ENCODE measurements at regions not wholly inside any gene's neighbourhood (a gene's known extent, or its start where the extent isn't known, plus 50 kb on each side); places are given as distances from the start of the nearest gene placed in this dataset.

GRCh38 chr12:61915420-61915819 is 344.8 kb upstream of the USP15 start:
- H3K9me3 ChIP-seq (replicated peaks; ENCODE audit: control insufficient read depth, insufficient read depth, low read depth, low read length) = no peaks in the 10 kb centered on the region
- H2AFZ ChIP-seq (ENCODE audit: low read depth, low read length) = no peak overlapping the region
- H3K36me3 ChIP-seq (ENCODE audit: control insufficient read depth, insufficient read depth, low read length) = no peaks in the 10 kb centered on the region
- CTCF ChIA-PET (ENCODE audit: low intra/inter-chr PET ratio) = no interaction called here
- H3K4me3 ChIP-seq = no peak overlapping the region
- FAIRE-seq (no peak), DNase-seq (ENCODE audit: extremely low read depth in 1 of 4, low spot score in 3 of 4) (no peak), ATAC-seq (no peak)
- H3K4me2 ChIP-seq (ENCODE audit: insufficient read depth, low read length) = no peak overlapping the region
- no peak overlapping the region for H3K9ac ChIP-seq (ENCODE audit: insufficient read depth in 1 of 2, low read depth in 2 of 2, low read length in 2 of 2)
- TF ChIP-seq NFIC (IDR thresholded peaks at IDR 0.05) (no peak), RBM39 (optimal IDR thresholded peaks at IDR 0.05; ENCODE audit: low read depth, low read length) (no peak), KLF6 (CRISPR knock-in tag; IDR thresholded peaks at IDR 0.05; ENCODE audit: borderline replicate concordance) (no peak), ELF4 (CRISPR knock-in tag; IDR thresholded peaks at IDR 0.05) (no peak), RBM25 (IDR thresholded peaks at IDR 0.05; ENCODE audit: low read depth, low read length, severe bottlenecking) (no peak), RAD21 (CRISPR knock-in tag; conservative IDR thresholded peaks at IDR 0.05 in 1 of 2, IDR thresholded peaks at IDR 0.05 in 1 of 2) (no peak), ZNF24 (IDR thresholded peaks at IDR 0.05) (no peak), SMARCA4 (IDR thresholded peaks at IDR 0.05) (no peak), RFX1 (IDR thresholded peaks at IDR 0.05) (no peak), NR2F6 (CRISPR knock-in tag; IDR thresholded peaks at IDR 0.05) (no peak), ZNF780A (CRISPR knock-in tag; IDR thresholded peaks at IDR 0.05) (no peak), MTA1 (IDR thresholded peaks at IDR 0.05; ENCODE audit: borderline replicate concordance) (no peak), KAT8 (IDR thresholded peaks at IDR 0.05; ENCODE audit: low read depth) (no peak), EZH2 (IDR thresholded peaks at IDR 0.05; ENCODE audit: borderline replicate concordance, low read depth, low read length) (no peak)
- TF ChIP-seq, protein P1, sequence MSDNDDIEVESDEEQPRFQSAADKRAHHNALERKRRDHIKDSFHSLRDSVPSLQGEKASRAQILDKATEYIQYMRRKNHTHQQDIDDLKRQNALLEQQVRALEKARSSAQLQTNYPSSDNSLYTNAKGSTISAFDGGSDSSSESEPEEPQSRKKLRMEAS (CRISPR knock-in tag; IDR thresholded peaks at IDR 0.05) = no peak
- TF ChIP-seq, protein P2, sequence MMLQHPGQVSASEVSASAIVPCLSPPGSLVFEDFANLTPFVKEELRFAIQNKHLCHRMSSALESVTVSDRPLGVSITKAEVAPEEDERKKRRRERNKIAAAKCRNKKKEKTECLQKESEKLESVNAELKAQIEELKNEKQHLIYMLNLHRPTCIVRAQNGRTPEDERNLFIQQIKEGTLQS (IDR thresholded peaks at IDR 0.05) = no peak
- TF ChIP-seq, protein P2 (CRISPR knock-in tag; conservative IDR thresholded peaks at IDR 0.05) = no peak
- TF ChIP-seq, protein P3, sequence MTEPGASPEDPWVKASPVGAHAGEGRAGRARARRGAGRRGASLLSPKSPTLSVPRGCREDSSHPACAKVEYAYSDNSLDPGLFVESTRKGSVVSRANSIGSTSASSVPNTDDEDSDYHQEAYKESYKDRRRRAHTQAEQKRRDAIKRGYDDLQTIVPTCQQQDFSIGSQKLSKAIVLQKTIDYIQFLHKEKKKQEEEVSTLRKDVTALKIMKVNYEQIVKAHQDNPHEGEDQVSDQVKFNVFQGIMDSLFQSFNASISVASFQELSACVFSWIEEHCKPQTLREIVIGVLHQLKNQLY (CRISPR knock-in tag; conservative IDR thresholded peaks at IDR 0.05) = no peak
- H3K4me1 ChIP-seq (replicated peaks in 1 of 2; ENCODE audit: control insufficient read depth in 2 of 2, insufficient read depth in 2 of 2, low read length in 2 of 2) = no peaks in the 10 kb centered on the region
- no peaks in the 10 kb centered on the region for H4K20me1 ChIP-seq (replicated peaks; ENCODE audit: control insufficient read depth, insufficient read depth, low read length)
- POLR2A ChIA-PET = interaction anchor here (0.6 kb wide), 1 partner anchor 70 kb away, joined by 3 read pairs; no protein-coding TSS in a partner anchor
- H3K27me3 ChIP-seq (ENCODE audit: control insufficient read depth in 2 of 2, insufficient read depth in 2 of 2, low read length in 2 of 2) = no peaks in the 10 kb centered on the region
- no peaks in the 10 kb centered on the region for H3K79me2 ChIP-seq (ENCODE audit: control insufficient read depth, insufficient read depth, low read length)
- in situ Hi-C loops (cut with MboI) = no loop called here
- no peaks in the 10 kb centered on the region for H3K9me1 ChIP-seq (ENCODE audit: control insufficient read depth, insufficient read depth, low read length)
- no TSS peak for BruUV-seq (replicated peaks)
- intact Hi-C loops (cut with micrococcal nuclease) = no loop called here
- H3K27ac ChIP-seq (ENCODE audit: extremely low read depth, low read depth, low read length) = no peak overlapping the region
- WGBS (ENCODE audit: insufficient coverage, low coverage, missing lambda C conversion rate) = 0% methylated on average over 3 of the region's 3 CpGs

Data from K562 (cell line).